ENCODE measurements at regions not wholly inside any gene's neighbourhood (a gene's known extent, or its start where the extent isn't known, plus 50 kb on each side); places are given as distances from the start of the nearest gene placed in this dataset.
"Not testable (repeated sequence)": the region's sequence is repeated elsewhere in the genome, so short reads cannot be mapped to it uniquely, and the experiment has no call there.

DNA sequence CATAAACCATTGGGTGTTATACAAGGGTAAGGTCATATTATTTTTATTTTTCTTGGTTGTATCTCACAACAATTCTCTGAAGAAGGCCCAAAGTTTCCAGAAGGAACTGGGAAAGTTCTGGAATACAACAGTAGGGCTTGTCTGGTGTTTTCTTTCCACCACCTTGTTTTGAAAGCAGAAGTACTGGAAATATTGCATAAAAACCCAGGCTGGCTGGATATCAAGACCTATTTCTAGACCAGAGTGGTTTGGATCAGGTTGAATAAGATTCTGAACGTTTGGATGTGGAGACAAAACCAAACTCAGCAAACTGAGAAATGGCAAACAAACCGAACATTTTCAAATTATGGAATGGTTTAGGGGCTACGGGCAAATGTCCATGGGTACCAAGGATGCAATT lies 182.6 kb upstream of the FZD8 start:
- TF ChIP-seq CTCF (IDR thresholded peaks at IDR 0.05; ENCODE audit: low read length, missing control alignments), result no peak
- H3K4me3 ChIP-seq (replicated peaks; ENCODE audit: low read depth, low read length), result no peak overlapping the region
- DNase-seq (ENCODE audit: low read depth), result no peak

- no peak overlapping the region for H3K4me3 ChIP-seq (replicated peaks; ENCODE audit: low read depth, low read length)
- peak; percentile 22 for TF ChIP-seq CTCF (IDR thresholded peaks at IDR 0.05; ENCODE audit: low read length, missing control alignments)
- DNase-seq (ENCODE audit: low read depth), result peak; percentile 71
Measured at GRCh38 chr10:35822316-35822715, 180.2 kb upstream of the FZD8 start.

DNA sequence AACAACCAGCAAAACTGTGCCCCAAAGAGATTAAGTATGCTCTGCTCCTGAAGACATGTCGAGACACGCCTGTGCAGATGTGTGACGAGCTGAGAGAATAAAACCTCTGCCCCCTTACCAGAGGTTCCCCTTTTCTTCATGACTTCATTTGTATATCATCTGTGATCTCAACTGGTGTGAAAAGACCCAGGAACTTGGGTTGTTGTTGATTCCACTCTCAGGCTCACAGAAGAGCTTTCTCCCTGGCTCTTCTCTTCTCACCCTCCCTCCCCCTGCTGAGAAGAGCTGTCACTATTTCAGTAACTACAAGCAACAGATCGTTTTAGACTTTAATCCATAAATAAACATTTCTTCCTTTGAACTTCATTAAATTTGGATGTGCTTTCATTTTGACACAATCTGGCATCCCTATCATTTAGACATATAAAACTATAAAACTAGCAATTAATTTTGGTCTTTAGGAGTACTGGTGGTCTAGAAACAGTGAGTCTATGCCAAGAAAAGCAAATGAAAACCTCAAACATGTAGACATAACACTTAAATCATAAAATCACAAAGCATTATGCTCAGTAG lies 179.3 kb upstream of the FZD8 start:
- peak; percentile 2 for DNase-seq (ENCODE audit: low read depth)
- no peak for TF ChIP-seq CTCF (IDR thresholded peaks at IDR 0.05; ENCODE audit: low read length, missing control alignments)
- H3K4me3 ChIP-seq (replicated peaks; ENCODE audit: low read depth, low read length), result no peak overlapping the region

DNA sequence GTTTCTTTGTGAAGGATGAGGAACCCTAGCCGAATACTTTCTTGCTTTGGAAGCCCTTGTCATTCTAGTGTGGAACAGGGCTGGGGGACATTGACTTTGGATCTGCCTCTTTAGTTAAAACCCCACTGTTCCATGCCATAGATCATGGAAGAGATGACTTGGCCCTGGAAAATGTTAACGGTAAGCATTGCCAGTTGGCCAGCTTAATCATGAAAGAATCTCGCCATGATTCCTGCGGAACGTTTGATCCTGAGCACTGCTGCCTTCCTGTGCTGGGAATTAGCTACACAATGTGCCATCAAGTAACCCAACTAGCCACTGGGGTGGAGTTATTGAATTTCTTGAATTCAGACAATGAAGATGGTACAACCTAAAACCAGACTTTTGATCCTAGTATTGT lies 177.6 kb upstream of the FZD8 start:
- no peak overlapping the region for H3K4me3 ChIP-seq (replicated peaks; ENCODE audit: low read depth, low read length)
- TF ChIP-seq CTCF (IDR thresholded peaks at IDR 0.05; ENCODE audit: low read length, missing control alignments), result no peak
- DNase-seq (ENCODE audit: low read depth), result no peak

GRCh38 chr10:35819011-35819410 lies 176.9 kb upstream of the FZD8 start:
- DNase-seq (ENCODE audit: low read depth), result no peak
- H3K4me3 ChIP-seq (replicated peaks; ENCODE audit: low read depth, low read length), result no peak overlapping the region
- no peak for TF ChIP-seq CTCF (IDR thresholded peaks at IDR 0.05; ENCODE audit: low read length, missing control alignments)

GRCh38 chr10:35817109-35817508 lies 175.0 kb upstream of the FZD8 start:
- DNase-seq (ENCODE audit: low read depth); H3K4me3 ChIP-seq (replicated peaks; ENCODE audit: low read depth, low read length): not testable (repeated sequence)

DNA sequence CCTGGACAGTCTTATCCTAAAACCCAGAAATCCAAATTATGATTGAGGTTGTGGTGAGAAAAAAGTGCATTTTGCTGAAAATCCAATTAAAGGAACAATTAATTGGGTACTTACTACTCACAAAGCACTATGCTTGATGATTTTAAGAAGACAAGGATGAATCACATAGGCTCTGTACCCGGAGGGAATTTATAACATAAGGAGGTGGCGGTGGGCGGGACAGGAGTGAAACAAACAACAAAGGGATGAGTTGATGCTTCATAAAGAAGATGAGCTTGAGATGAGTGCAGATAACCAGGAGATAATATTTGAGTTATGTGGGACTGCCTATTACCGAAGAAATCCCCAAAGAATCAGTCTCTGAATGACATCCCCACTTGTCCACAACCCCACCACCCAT lies 171.1 kb upstream of the FZD8 start:
- TF ChIP-seq CTCF (IDR thresholded peaks at IDR 0.05; ENCODE audit: low read length, missing control alignments), result no peak
- H3K4me3 ChIP-seq (replicated peaks; ENCODE audit: low read depth, low read length), result no peak overlapping the region
- no peak for DNase-seq (ENCODE audit: low read depth)
